22Rv1 (cell line): ENCODE measurements at regions not wholly inside any gene's neighbourhood (a gene's known extent, or its start where the extent isn't known, plus 50 kb on each side); places are given as distances from the start of the nearest gene placed in this dataset.

Experiments
- ZFX ChIP-seq: fragments of 450-650 bp; IDR thresholded peaks from 2 replicates; pipeline ENCODE4 v1.6.1; 2017; ENCODE audit warnings: antibody characterized with exemption, borderline replicate concordance
- TF ChIP-seq, protein P1 (sequence below): fragments of 450-650 bp; IDR thresholded peaks from 2 replicates; pipeline ENCODE4 v1.5.1; 2017; ENCODE audit warnings: mild to moderate bottlenecking

DNA sequence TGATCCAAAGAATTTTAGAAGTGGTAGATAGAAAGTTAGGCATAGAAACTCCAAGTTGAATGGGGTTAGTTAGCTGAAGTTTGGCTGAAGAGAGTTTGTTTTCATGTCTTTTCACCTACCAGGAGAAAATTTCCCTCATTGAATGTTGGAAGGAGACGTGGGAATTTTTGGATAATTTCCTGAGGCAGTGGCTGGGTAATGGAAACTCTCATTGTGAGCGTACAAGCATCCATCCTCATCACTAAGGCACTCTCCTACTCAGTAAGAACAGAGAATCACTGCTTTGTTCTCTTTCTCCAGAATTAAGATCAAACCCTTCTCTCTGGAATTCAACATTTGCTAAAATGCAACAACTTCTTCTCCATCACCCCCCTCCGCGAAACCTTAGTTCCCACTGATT is 179.7 kb downstream of the PALM2AKAP2 start:
- TF ChIP-seq, protein P1, sequence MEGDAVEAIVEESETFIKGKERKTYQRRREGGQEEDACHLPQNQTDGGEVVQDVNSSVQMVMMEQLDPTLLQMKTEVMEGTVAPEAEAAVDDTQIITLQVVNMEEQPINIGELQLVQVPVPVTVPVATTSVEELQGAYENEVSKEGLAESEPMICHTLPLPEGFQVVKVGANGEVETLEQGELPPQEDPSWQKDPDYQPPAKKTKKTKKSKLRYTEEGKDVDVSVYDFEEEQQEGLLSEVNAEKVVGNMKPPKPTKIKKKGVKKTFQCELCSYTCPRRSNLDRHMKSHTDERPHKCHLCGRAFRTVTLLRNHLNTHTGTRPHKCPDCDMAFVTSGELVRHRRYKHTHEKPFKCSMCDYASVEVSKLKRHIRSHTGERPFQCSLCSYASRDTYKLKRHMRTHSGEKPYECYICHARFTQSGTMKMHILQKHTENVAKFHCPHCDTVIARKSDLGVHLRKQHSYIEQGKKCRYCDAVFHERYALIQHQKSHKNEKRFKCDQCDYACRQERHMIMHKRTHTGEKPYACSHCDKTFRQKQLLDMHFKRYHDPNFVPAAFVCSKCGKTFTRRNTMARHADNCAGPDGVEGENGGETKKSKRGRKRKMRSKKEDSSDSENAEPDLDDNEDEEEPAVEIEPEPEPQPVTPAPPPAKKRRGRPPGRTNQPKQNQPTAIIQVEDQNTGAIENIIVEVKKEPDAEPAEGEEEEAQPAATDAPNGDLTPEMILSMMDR = no peak
- TF ChIP-seq ZFX = no peak
